Activated T-helper 2 cell treated with anti-CD3 and anti-CD28 coated beads, Interferon-gamma antibody, Interleukin-2, Interleukin-4, amounts not matched to agents 10 μg/mL and 5 μg/mL and 100 μg/mL, durations not matched to agents 14 hours and 24 hours and 36 hours (primary cell): ENCODE measurements at regions not wholly inside any gene's neighbourhood (a gene's known extent, or its start where the extent isn't known, plus 50 kb on each side); places are given as distances from the start of the nearest gene placed in this dataset.
"Not testable (repeated sequence)": the region's sequence is repeated elsewhere in the genome, so short reads cannot be mapped to it uniquely, and the experiment has no call there.

ENCODE experiments used
- DNase-seq: peaks from one replicate; pipeline ENCODE4 v3.0.0; 2021; ENCODE audit warnings: low spot score
- H3K27ac Mint-ChIP-seq: one replicate; pipeline ENCODE4 v1.8.0; 2021; ENCODE audit warnings: mixed read lengths
- H3K27me3 Mint-ChIP-seq: one replicate; pipeline ENCODE4 v1.8.0; 2021; ENCODE audit warnings: low read depth, mixed read lengths
- H3K36me3 Mint-ChIP-seq: one replicate; pipeline ENCODE4 v1.8.0; 2021; ENCODE audit warnings: low read depth, mixed read lengths
- H3K4me1 Mint-ChIP-seq: one replicate; pipeline ENCODE4 v1.8.0; 2021; ENCODE audit warnings: low read depth, mixed read lengths
- H3K4me3 Mint-ChIP-seq: one replicate; pipeline ENCODE4 v1.8.0; 2021; ENCODE audit warnings: low read depth, mild to moderate bottlenecking, moderate library complexity, mixed read lengths
- H3K9me3 Mint-ChIP-seq: one replicate; pipeline ENCODE4 v1.8.0; 2021; ENCODE audit warnings: mixed read lengths
- intact Hi-C: fragments of 100-400 bp; cut with micrococcal nuclease; formaldehyde crosslinking; loops from one replicate; pipeline ENCODE4 v1.15.1; 2023

DNA sequence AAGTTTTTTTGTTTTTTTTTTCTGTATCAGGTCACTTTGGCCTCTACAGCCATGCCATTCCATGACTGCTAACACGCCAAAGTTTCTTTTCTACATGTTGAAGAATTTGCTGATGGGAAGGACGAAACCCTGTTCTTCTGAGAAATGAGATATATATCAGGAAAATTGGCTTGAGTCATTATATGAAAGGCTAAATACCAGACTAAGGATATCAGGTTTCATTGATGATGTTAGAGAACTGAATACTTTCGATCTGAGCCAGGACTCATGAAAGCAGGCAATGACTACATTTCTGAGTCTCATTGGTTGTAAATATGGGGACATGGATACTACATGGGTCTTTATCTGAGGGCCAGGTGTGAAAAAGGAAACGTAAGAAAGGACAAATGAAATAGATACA is 181.4 kb downstream of the OSR1 start:
- no peaks in the 10 kb centered on the region for H3K36me3 Mint-ChIP-seq
- no peak overlapping the region for H3K27ac Mint-ChIP-seq
- peaks cover 3% of the 10 kb centered on the region for H3K9me3 Mint-ChIP-seq
- intact Hi-C loops = no loop called here
- DNase-seq = no peak
- no peaks in the 10 kb centered on the region for H3K27me3 Mint-ChIP-seq
- no peak overlapping the region for H3K4me3 Mint-ChIP-seq
- no peaks in the 10 kb centered on the region for H3K4me1 Mint-ChIP-seq

DNA sequence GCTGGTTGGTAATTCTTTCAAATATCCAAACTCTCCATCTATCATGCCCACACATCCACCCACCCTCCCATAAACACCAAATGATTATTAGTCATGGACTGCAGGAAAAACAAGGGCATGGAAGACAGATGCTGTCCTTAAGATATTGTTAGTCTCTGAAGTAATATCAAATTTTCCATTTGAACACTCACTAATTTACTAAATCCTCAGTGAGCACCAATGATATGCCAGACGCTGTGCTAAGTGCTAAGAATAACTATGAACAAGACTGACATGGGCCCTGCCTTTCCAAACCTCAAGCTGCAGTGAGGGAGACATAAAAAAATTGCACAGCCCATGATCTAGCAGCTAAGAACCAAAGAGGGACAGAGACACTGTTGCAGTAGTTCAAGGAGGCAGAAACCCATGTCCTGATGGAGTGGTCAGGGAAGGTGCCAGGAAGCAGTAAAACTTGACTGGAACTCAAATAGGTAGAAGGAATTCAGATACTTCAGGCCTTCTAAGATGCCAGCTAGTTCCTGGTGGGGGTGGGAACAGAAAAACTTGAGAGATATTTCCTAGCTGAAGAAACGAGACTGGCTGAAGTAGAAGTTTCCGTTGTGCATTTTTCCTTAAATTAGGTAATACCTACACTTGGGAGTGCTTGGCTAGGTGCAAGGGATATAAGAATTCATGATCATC is 182.1 kb downstream of the OSR1 start:
- intact Hi-C loops = no loop called here
- DNase-seq = no peak
- Mint-ChIP-seq H3K36me3 (no peaks in the 10 kb centered on the region), H3K9me3 (peaks cover 3% of the 10 kb centered on the region), H3K27me3 (no peaks in the 10 kb centered on the region), H3K4me3 (no peak overlapping the region), H3K4me1 (no peaks in the 10 kb centered on the region), H3K27ac (no peak overlapping the region)

DNA sequence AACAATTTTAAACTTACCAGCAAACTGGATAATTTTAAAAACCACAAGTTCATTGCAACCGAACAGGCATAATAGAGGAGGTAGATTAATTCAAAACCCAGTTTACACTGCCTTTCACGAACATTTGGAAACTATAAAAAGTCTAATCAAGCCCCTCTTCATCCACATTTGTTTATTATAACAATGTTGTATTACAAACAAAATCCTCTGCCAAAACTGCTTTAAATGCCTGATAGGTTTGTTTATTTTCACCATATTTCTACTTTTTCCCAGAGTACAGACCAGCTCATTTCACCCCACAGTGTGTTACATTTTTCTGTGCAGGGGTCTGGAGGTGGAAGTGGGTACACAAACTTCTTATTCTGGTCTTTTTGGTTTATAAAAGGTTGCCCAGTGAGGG is 184.2 kb downstream of the OSR1 start:
- no peaks in the 10 kb centered on the region for H3K4me1 Mint-ChIP-seq
- no peak for DNase-seq
- intact Hi-C loops = no loop called here

DNA sequence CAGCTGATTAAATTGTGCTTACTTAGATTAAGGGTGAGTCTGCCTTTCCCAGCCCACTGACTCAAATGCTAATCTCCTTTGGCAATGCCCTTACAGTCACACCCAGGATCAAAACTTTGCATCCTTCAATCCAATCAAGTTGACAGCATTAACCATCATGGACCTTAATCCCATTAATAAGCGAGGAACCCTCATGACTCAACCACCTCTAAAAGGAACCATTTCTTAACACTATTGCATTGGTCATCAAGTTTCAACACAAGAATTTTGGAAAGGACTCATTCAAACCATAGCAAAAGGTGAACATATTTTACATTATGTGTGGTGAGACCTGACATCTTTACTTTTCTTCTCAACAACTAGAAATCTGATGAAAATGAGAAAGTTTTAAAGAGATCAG is 187.0 kb downstream of the OSR1 start:
- no peaks in the 10 kb centered on the region for H3K27me3 Mint-ChIP-seq
- H3K9me3 Mint-ChIP-seq = no peaks in the 10 kb centered on the region
- no peak for DNase-seq
- H3K4me3 Mint-ChIP-seq = no peak overlapping the region
- H3K27ac Mint-ChIP-seq = no peak overlapping the region
- intact Hi-C loops = no loop called here
- no peaks in the 10 kb centered on the region for H3K4me1 Mint-ChIP-seq
- no peaks in the 10 kb centered on the region for H3K36me3 Mint-ChIP-seq

More for the DNA sequence above, 184.2 kb downstream of the OSR1 start:
- H3K27ac Mint-ChIP-seq = no peak overlapping the region
- no peaks in the 10 kb centered on the region for H3K36me3 Mint-ChIP-seq
- H3K4me3 Mint-ChIP-seq = no peak overlapping the region
- no peaks in the 10 kb centered on the region for H3K27me3 Mint-ChIP-seq
- no peaks in the 10 kb centered on the region for H3K9me3 Mint-ChIP-seq

DNA sequence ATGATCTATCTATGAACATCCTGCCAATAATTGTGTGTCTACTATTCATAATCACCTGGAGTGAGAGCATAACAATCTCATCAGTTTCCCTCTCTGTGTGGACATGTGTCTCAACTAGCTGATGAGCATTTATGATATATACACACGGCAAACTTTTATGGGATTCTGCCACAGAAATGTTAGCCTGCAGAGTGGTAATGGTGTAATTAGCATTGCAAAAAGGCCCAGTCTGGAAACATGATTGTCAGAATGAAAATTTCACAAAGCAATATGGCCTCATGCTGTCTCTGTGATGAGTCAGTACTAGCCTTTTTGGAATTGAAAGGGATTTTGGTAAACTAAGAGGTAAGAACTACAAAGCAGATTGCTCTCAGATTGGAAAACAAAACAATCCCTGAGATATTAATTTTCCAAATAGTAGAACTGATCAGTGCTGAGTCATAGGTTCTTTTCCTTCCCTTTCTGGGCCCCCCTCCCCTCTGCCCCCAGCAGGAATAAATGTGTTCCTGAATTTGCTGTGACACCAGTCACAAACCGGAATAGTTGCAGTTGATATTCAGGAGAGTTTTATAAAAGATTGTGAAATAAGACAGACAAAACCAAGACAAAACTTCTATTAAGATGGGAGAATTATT is 189.2 kb downstream of the OSR1 start:
- no peak overlapping the region for H3K4me3 Mint-ChIP-seq
- H3K27ac Mint-ChIP-seq = no peak overlapping the region
- no peaks in the 10 kb centered on the region for H3K36me3 Mint-ChIP-seq
- no peaks in the 10 kb centered on the region for H3K4me1 Mint-ChIP-seq
- intact Hi-C loops = no loop called here
- no peak for DNase-seq
- H3K9me3 Mint-ChIP-seq = no peaks in the 10 kb centered on the region
- no peaks in the 10 kb centered on the region for H3K27me3 Mint-ChIP-seq

DNA sequence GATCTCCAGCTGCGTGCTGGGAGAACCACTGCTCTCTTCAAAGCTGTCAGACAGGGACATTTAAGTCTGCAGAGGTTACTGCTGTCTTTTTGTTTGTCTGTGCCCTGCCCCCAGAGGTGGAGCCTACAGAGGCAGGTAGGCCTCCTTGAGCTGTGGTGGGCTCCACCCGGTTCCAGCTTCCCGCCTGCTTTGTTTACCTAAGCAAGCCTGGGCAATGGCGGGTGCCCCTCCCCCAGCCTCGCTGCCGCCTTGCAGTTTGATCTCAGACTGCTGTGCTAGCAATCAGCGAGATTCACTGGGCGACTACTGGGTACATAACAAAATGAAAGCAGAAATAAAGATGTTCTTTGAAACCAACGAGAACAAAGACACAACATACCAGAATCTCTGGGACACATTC is 194.3 kb downstream of the OSR1 start:
- H3K9me3 Mint-ChIP-seq = not testable (repeated sequence)

DNA sequence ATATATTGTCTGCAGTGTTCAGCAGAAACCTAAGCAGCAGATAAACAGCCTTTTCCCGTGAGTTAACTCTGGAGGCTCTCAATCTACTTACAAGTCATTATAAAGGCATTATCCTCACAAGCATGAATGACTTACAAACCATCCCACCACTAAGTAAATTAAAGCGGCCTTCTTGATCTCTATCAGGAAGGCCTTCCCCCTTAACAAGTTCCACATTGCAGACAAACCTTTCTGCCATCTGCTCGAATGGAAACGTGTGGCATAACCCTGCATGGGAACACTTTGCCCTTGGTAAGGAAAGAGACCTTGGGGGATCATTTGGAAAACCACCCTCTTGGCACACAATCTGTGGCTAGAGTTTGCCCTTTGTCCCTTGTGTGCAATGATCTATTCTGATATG is 199.5 kb downstream of the OSR1 start:
- Mint-ChIP-seq H3K4me3 (no peak overlapping the region), H3K27me3 (no peaks in the 10 kb centered on the region), H3K27ac (no peak overlapping the region), H3K9me3 (no peaks in the 10 kb centered on the region), H3K4me1 (no peaks in the 10 kb centered on the region), H3K36me3 (no peaks in the 10 kb centered on the region)
- intact Hi-C loops = no loop called here
- DNase-seq = no peak

More for the DNA sequence above, 194.3 kb downstream of the OSR1 start:
- intact Hi-C loops, H3K4me3 Mint-ChIP-seq, H3K4me1 Mint-ChIP-seq, H3K27me3 Mint-ChIP-seq, DNase-seq, H3K27ac Mint-ChIP-seq, H3K36me3 Mint-ChIP-seq: not testable (repeated sequence)

DNA sequence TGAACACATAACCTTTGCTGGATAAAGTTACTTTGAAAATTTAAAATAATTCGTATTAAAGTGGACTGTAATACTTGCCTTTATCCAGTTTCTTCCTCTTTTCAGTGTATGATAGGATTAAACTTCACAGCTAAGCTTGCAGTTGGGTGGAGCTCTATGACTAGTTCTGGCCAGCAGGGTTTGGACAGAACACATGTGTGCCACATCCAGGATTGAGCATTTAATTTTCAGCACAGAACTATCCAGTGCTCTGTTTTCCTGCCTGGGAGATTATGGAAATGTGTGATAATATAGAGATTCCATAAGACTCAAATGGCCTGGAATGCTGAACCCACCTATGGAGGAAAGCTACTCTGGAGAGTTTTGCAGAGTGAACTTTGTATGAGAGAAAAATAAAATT is 200.2 kb downstream of the OSR1 start:
- Mint-ChIP-seq H3K4me3 (no peak overlapping the region), H3K4me1 (no peaks in the 10 kb centered on the region), H3K36me3 (no peaks in the 10 kb centered on the region), H3K27ac (no peak overlapping the region), H3K27me3 (no peaks in the 10 kb centered on the region), H3K9me3 (no peaks in the 10 kb centered on the region)
- DNase-seq = no peak
- intact Hi-C loops = no loop called here

DNA sequence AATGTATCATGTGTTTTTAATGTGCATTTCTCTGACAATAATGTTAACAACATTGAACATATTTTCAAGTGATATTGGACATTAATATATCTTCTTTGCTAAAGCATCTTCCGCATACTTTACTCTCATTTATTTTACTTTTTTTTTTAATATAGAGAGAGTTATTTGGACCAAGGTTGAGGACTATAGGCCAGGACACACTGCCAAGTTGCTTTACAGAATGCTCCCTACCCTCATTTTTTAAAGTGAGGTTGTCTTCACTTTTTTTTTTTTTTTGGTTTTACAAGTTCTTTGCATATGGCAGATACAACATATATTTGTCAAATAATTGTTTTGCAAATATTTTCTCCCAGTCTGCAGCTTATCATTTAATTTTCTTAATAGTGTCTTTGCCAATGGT is 201.8 kb downstream of the OSR1 start:
- H3K4me1 Mint-ChIP-seq = no peaks in the 10 kb centered on the region
- no peak overlapping the region for H3K4me3 Mint-ChIP-seq
- peaks cover 5% of the 10 kb centered on the region for H3K9me3 Mint-ChIP-seq
- H3K27ac Mint-ChIP-seq = no peak overlapping the region
- H3K36me3 Mint-ChIP-seq = no peaks in the 10 kb centered on the region
- no peaks in the 10 kb centered on the region for H3K27me3 Mint-ChIP-seq
- intact Hi-C loops = no loop called here
- DNase-seq = no peak

DNA sequence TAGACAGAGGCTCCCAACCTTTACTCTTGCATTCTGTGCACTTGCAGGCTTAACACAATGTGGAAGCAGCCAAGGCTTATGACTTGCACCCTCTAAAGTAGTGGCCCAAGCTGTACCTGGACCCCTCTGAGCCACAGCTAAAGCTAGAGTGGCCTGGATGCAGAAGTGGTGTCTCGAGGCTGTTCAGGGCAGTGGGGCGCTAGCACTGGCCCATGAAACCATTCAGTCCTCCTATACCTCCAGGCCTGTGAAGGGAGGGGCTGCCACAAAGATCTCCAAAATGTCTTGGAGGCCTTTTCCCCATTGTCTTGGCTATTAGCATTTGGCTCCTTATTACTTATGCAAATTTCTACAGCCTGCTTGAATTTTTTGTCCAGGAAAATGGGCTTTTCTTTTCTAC is 207.7 kb downstream of the OSR1 start:
- no peak for DNase-seq
- Mint-ChIP-seq H3K9me3 (peaks cover 8% of the 10 kb centered on the region), H3K27ac (no peak overlapping the region), H3K27me3 (no peaks in the 10 kb centered on the region), H3K4me3 (no peak overlapping the region), H3K4me1 (no peaks in the 10 kb centered on the region), H3K36me3 (no peaks in the 10 kb centered on the region)
- intact Hi-C loops = no loop called here

DNA sequence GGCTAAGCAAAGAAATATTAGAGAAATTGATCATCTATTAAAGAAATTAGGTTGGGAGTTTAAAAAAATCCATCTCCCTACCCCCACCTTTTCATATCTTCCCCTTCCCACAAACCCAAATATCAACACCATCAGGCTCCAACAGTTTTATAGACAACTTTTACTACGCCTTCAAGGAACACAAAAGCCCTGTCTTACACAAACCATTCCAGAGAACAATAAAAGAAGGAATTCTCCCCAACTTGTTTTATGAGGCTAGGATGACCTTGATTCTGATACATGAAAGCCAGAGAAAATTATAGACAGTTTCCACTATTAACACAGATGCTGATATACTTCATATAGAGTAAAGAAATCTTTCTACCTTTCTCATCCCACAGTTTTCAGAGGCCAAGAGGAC is 211.6 kb downstream of the OSR1 start:
- Mint-ChIP-seq H3K9me3 (peaks cover 5% of the 10 kb centered on the region), H3K27me3 (no peaks in the 10 kb centered on the region), H3K27ac (no peak overlapping the region), H3K36me3 (no peaks in the 10 kb centered on the region), H3K4me3 (no peak overlapping the region), H3K4me1 (no peaks in the 10 kb centered on the region)
- intact Hi-C loops = no loop called here
- no peak for DNase-seq

DNA sequence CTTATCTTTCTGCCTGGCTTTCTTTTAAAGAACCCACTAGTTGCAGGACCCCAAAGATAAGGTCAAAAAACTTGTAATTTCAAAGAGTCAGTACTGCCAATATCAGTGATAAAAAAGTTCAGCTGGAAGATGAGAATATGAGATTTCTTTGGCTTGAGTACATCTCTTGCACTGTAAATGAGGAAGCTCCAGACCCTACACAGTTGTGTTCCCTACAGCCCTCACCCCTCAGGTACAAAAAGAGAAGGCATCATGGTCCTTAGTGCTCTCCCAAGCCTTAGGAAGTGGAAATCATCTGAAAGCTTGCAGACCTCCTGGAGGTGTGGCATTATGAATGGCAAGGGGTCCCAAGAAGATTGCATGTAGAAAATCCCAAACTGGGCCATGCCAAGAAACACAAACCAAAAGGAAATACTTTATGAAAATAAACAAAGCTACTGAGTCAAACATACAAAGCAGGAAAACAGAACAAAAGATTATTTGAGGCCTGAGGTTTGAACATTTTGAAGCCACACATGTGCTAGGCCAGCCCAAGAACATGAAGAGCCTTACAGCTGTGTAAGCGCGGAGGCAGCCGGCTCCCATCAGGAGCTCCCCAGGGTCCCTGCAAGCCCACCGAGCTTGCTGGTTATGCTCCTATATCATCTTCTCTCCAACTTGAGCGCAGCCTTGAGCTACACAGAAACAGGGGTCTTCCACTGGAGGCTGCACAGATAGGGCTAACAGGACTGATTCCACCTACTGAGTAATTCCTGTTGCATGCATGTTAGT is 217.0 kb downstream of the OSR1 start:
- Mint-ChIP-seq H3K4me3 (no peak overlapping the region), H3K27me3 (no peaks in the 10 kb centered on the region), H3K27ac (no peak overlapping the region), H3K9me3 (no peaks in the 10 kb centered on the region), H3K36me3 (no peaks in the 10 kb centered on the region), H3K4me1 (no peaks in the 10 kb centered on the region)
- intact Hi-C loops = no loop called here
- no peak for DNase-seq

DNA sequence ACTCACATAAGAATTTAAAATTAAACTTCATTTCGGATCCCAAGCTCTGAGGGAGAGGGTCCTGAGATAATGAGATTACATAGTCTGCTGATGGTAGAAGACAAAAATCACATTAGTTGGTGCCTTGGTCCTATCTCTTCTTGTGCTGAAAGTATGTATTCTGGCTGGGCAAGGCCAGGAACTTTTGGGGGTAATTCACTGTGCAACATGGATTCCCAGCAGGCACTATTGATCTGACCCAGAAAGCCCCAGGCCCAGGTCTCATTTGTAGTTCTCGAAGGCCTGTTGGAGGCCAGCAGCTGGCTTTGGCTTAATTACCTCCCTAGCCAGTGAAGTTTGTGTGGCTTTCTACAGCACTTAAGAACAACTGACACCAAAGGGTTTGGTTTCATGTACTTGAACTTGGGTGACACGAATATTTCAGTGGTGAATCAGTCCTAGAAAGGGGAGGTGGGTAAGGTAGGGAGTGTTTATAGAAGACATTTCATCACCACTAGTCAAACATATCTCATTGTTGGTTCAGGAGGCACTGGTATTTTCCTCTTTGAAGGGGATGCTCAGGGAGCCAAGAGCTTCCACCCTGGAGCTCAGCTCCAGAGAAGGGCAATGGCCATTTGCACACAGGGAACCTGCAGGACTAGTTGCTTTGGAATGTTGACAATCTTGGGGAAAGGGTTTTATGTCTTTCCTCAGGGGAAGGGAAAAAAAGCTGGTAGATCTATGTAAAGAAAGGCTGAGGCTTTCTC is 217.8 kb downstream of the OSR1 start:
- DNase-seq = no peak
- H3K36me3 Mint-ChIP-seq = no peaks in the 10 kb centered on the region
- no peak overlapping the region for H3K27ac Mint-ChIP-seq
- H3K4me1 Mint-ChIP-seq = no peaks in the 10 kb centered on the region
- no peak overlapping the region for H3K4me3 Mint-ChIP-seq
- H3K27me3 Mint-ChIP-seq = no peaks in the 10 kb centered on the region
- H3K9me3 Mint-ChIP-seq = no peaks in the 10 kb centered on the region
- intact Hi-C loops = no loop called here
